ENCODE measurements at regions not wholly inside any gene's neighbourhood (a gene's known extent, or its start where the extent isn't known, plus 50 kb on each side); places are given as distances from the start of the nearest gene placed in this dataset.

GRCh38 chr2:45293182-45293581 is 283.9 kb upstream of the SIX2 start:
- no peaks in the 10 kb centered on the region for H3K27me3 ChIP-seq (ENCODE audit: control insufficient read depth in 4 of 4, insufficient read depth in 4 of 4, low read length in 3 of 4)

GRCh38 chr2:45291296-45291701 is 282.0 kb upstream of the SIX2 start:
- DNase-seq (ENCODE audit: low spot score), result no peak
- WGBS, result 86% methylated on average over 4 of the region's 4 CpGs
- no peaks in the 10 kb centered on the region for H3K9me3 ChIP-seq (ENCODE audit: control insufficient read depth in 4 of 4, low read length in 3 of 4)
- H3K4me3 ChIP-seq (ENCODE audit: low read depth in 1 of 3, low read length in 3 of 3), result no peak overlapping the region
- H3K9ac ChIP-seq (ENCODE audit: low read depth in 1 of 2, low read length in 2 of 2), result no peak overlapping the region
- no peak overlapping the region for H3K27ac ChIP-seq (ENCODE audit: low read depth in 1 of 2, low read length in 2 of 2)
- H3K36me3 ChIP-seq (ENCODE audit: control insufficient read depth in 4 of 4, insufficient read depth in 3 of 4, low read depth in 1 of 4, low read length in 3 of 4), result no peaks in the 10 kb centered on the region
- H3K4me1 ChIP-seq (ENCODE audit: control insufficient read depth in 4 of 4, insufficient read depth in 4 of 4, low read length in 3 of 4), result no peaks in the 10 kb centered on the region
- TF ChIP-seq YY1 (IDR thresholded peaks at IDR 0.05) (no peak), NR2F2 (IDR thresholded peaks at IDR 0.05) (no peak), EGR1 (IDR thresholded peaks at IDR 0.05; ENCODE audit: low read depth in 2 of 2) (no peak), REST (IDR thresholded peaks at IDR 0.05) (no peak), GABPA (IDR thresholded peaks at IDR 0.05 in 1 of 2, conservative IDR thresholded peaks at IDR 0.05 in 1 of 2) (no peak), FOXA2 (IDR thresholded peaks at IDR 0.05) (no peak), RXRA (IDR thresholded peaks at IDR 0.05) (no peak), ATF3 (IDR thresholded peaks at IDR 0.05) (no peak), CTCF (IDR thresholded peaks at IDR 0.05; ENCODE audit: low read depth, low read length, missing input control) (no peak)
- no peaks in the 10 kb centered on the region for H3K27me3 ChIP-seq (ENCODE audit: control insufficient read depth in 4 of 4, insufficient read depth in 4 of 4, low read length in 3 of 4)

More at GRCh38 chr2:45293182-45293581, 283.9 kb upstream of the SIX2 start:
- H3K4me3 ChIP-seq (ENCODE audit: low read depth in 1 of 3, low read length in 3 of 3), result no peak overlapping the region
- no peak overlapping the region for H3K9ac ChIP-seq (ENCODE audit: low read depth in 1 of 2, low read length in 2 of 2)
- no peak for DNase-seq (ENCODE audit: low spot score)
- WGBS, result 66% methylated on average over 5 of the region's 5 CpGs
- TF ChIP-seq SP1 (IDR thresholded peaks at IDR 0.05), result no peak
- no peak for TF ChIP-seq ZBTB33 (IDR thresholded peaks at IDR 0.05)
- no peak for TF ChIP-seq TAF1 (conservative IDR thresholded peaks at IDR 0.05)
- TF ChIP-seq RXRA (IDR thresholded peaks at IDR 0.05), result no peak
- TF ChIP-seq CTCF (IDR thresholded peaks at IDR 0.05; ENCODE audit: low read depth, low read length, missing input control), result no peak
- no peak for TF ChIP-seq FOXA1 (IDR thresholded peaks at IDR 0.05)
- no peak for TF ChIP-seq GABPA (IDR thresholded peaks at IDR 0.05 in 1 of 2, conservative IDR thresholded peaks at IDR 0.05 in 1 of 2)
- TF ChIP-seq JUND (IDR thresholded peaks at IDR 0.05), result no peak
- no peak for TF ChIP-seq YY1 (IDR thresholded peaks at IDR 0.05)
- no peak for TF ChIP-seq HNF4G (IDR thresholded peaks at IDR 0.05)
- TF ChIP-seq EGR1 (IDR thresholded peaks at IDR 0.05; ENCODE audit: low read depth in 2 of 2), result no peak
- no peaks in the 10 kb centered on the region for H3K36me3 ChIP-seq (ENCODE audit: control insufficient read depth in 4 of 4, insufficient read depth in 3 of 4, low read depth in 1 of 4, low read length in 3 of 4)
- H3K4me1 ChIP-seq (ENCODE audit: control insufficient read depth in 4 of 4, insufficient read depth in 4 of 4, low read length in 3 of 4), result no peaks in the 10 kb centered on the region
- no peaks in the 10 kb centered on the region for H3K9me3 ChIP-seq (ENCODE audit: control insufficient read depth in 4 of 4, low read length in 3 of 4)
- no peak overlapping the region for H3K27ac ChIP-seq (ENCODE audit: low read depth in 1 of 2, low read length in 2 of 2)
